ENCODE measurements at regions not wholly inside any gene's neighbourhood (a gene's known extent, or its start where the extent isn't known, plus 50 kb on each side); places are given as distances from the start of the nearest gene placed in this dataset.

- no peak for TF ChIP-seq POLR2AphosphoS5 (IDR thresholded peaks at IDR 0.05)
- no peak for TF ChIP-seq POLR2A (IDR thresholded peaks at IDR 0.05)
- TF ChIP-seq, protein P1, sequence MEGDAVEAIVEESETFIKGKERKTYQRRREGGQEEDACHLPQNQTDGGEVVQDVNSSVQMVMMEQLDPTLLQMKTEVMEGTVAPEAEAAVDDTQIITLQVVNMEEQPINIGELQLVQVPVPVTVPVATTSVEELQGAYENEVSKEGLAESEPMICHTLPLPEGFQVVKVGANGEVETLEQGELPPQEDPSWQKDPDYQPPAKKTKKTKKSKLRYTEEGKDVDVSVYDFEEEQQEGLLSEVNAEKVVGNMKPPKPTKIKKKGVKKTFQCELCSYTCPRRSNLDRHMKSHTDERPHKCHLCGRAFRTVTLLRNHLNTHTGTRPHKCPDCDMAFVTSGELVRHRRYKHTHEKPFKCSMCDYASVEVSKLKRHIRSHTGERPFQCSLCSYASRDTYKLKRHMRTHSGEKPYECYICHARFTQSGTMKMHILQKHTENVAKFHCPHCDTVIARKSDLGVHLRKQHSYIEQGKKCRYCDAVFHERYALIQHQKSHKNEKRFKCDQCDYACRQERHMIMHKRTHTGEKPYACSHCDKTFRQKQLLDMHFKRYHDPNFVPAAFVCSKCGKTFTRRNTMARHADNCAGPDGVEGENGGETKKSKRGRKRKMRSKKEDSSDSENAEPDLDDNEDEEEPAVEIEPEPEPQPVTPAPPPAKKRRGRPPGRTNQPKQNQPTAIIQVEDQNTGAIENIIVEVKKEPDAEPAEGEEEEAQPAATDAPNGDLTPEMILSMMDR (IDR thresholded peaks at IDR 0.05): no peak
- no peak for TF ChIP-seq EP300 (IDR thresholded peaks at IDR 0.05; ENCODE audit: low read depth)
These were observed 70.4 kb downstream of the SLITRK6 start for GRCh38 chr13:85728811-85729210.
